ENCODE measurements at regions not wholly inside any gene's neighbourhood (a gene's known extent, or its start where the extent isn't known, plus 50 kb on each side); places are given as distances from the start of the nearest gene placed in this dataset.
"Not testable (repeated sequence)": the region's sequence is repeated elsewhere in the genome, so short reads cannot be mapped to it uniquely, and the experiment has no call there.

DNA sequence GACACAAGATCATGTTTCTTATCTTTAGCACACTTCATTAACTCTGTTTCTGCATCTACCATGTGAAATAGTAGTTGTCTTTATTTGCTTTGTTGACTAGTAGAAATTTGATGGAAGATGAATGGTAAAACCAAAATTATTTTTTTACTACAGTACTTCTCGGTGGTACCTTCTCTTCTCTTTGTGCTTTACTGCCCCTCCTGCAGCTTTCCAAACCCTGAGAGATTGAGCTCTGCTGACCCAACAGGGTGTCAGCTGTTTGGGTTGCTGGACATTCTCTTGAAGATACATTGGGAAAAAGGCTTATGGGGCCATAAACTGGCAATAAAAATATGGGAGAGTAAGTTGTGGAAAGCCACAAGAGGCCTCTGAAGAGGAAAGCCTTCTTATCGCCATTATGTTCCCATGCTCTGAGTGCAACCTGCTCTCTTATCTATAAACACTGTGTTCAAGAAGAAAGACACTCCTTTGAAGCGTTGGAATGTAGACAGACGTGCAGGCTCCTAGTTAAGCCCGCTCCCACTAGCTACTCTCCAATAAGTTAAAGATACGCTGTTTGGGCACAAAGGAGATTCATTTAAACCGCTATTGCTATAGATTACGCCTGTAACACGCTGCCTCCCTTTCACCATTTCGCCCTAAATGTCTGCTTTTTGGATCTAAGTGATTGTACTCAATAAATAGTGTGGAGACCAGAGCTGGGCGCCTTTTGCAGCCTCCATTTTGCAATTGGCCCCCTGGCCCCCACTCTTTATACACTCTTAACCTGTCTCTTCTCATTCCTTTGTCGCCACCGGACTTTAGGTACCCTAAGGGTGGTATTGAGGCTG is 60.1 kb upstream of the PRSS16 start:
- DNase-seq (ENCODE audit: low read depth in 2 of 2) = no peak

DNA sequence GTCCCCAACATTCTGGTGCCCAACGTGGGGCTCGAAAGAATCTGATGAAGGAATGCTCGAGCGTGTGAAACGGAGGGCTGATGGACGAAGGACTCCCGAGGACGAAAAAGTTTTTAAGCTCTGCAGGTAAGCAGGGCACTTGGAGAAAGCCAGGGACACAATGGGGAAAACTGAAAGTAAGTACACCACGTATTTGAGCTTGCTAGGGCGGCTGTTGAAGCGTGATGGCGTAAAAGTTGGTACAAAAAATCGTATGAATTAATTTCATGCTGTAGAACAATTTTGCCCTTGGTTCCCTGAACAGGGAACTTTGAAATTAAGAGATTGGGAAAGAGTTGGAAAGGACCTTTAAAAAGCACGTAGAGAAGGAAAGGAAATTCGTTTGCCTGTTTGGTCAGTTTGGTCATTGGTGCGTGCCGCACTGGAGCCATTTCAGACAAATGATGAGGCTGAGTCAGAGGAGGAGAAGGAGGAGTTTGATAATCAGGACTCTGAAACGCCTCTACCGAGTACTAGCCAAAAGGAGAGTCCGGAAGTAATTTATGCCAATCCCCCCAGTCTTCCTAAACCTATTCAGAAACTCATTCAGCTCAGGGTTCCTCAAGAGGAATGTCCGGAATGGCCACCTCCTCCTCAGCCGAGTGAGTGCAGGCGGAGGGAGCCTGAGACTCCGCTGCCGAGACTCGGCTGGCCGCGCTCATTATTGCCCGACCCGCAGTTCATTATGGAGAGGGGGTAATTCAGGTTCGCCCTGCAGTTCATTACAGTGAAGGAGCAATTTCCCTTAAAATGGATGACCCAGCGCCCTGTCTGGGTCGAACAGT is 59.2 kb upstream of the PRSS16 start:
- DNase-seq (ENCODE audit: low read depth in 2 of 2) = no peak

DNA sequence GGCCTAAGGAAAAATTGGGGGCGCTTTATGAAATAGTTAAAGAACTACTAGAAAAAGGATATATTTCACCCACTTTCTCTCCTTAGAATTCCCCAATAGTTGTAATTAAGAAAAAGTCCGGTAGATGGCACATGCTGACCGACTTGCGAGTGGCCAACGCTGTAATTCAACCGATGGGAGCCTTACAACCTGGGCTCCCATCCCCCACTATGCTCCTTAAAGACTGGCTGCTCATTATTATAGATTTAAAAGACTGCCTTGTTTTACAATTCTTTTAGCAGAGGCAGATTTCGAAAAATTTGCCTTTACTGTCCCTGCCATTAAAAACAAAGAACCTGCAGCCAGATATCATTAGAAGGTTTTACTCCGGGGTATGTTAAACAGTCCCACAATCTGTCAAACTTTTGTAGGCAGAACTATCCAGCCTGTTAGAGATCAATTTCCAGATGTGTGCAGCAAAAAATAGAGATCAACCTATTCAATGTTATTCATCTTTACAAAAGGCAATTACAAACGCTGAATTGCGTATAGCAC is 58.5 kb upstream of the PRSS16 start:
- DNase-seq (ENCODE audit: low read depth in 2 of 2) = no peak

DNA sequence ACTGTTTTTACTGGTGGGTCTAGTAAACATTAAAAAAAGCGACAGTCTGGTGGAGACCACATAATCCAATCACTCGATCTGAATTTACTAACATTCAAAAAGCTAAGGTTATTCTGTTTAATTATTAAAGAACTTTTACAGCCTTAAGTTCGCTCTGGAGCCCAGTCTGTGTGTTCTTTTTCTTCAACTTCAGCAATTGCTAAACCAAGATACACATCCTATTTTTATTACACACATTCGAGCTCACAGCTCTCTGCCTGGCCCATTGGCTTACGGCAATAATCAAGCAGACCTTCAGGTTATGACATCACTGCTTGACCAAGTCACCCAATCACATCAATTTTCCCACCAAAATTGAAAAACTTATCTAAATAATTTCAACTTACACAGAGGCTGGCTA is 57.4 kb upstream of the PRSS16 start:
- no peak for DNase-seq (ENCODE audit: low read depth in 2 of 2)

DNA sequence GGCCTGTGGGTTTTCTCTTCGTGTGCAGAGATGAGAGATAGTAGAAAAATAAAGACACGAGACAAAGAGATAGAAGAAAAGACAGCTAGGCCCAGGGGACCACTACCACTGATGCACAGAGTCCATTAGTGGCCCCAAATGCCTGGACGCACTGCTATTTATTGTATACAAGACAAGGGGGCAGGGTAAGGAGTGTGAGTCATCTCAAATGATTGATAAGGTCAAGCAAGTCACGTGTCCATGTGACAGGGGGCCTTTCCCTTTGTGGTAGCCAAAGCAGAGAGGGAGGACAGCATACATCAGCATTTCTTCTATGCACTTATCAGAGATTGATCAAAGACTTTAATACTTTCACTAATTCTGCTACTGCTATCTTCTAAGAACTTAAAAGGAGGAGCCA is 53.0 kb upstream of the PRSS16 start:
- DNase-seq (ENCODE audit: low read depth in 2 of 2) = not testable (repeated sequence)

DNA sequence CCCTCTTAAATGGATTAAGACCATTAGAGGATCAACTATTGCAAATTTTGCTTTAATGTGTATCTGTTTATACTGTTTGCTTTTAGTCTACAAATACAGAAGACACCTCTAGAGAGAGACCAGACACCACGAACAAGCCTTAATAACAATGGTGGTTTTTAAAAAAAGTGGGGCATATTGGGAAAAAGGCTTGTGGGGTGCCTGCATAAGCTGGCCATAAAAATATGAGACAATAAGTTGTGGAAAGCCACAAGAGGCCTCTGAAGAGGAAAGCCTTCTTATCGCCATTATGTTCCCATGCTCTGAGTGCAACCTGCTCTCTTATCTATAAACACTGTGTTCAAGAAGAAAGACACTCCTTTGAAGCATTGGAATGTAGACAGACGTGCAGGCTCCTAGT is 52.0 kb upstream of the PRSS16 start:
- DNase-seq (ENCODE audit: low read depth in 2 of 2) = not testable (repeated sequence)

All from stimulated activated CD4-positive, alpha-beta T cell treated with anti-CD3 and anti-CD28 coated beads, Interleukin-15, amount 100 ng/mL, for 48 hours (primary cell).